ENCODE measurements at regions not wholly inside any gene's neighbourhood (a gene's known extent, or its start where the extent isn't known, plus 50 kb on each side); places are given as distances from the start of the nearest gene placed in this dataset.
"Not testable (repeated sequence)": the region's sequence is repeated elsewhere in the genome, so short reads cannot be mapped to it uniquely, and the experiment has no call there.

DNA sequence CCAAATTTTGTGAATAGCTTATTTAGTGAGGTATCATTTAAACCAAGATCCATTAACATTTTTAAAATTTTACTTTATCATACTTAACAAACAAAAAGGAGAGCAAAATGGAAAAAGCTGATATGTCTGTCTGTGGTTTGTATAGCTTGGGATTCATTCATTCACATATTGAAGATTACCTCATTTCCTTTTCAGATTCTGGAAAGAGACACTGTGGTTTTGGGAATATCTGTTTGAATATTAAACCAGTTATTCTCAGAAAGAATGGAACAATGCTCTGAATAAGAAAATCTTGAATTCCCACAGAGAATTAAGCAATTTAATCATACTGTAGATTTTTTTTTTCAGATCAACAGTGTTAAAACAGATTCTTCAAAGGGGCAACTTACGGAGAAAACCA lies 93.8 kb upstream of the PRDX6 start:
- TF ChIP-seq, protein P1, sequence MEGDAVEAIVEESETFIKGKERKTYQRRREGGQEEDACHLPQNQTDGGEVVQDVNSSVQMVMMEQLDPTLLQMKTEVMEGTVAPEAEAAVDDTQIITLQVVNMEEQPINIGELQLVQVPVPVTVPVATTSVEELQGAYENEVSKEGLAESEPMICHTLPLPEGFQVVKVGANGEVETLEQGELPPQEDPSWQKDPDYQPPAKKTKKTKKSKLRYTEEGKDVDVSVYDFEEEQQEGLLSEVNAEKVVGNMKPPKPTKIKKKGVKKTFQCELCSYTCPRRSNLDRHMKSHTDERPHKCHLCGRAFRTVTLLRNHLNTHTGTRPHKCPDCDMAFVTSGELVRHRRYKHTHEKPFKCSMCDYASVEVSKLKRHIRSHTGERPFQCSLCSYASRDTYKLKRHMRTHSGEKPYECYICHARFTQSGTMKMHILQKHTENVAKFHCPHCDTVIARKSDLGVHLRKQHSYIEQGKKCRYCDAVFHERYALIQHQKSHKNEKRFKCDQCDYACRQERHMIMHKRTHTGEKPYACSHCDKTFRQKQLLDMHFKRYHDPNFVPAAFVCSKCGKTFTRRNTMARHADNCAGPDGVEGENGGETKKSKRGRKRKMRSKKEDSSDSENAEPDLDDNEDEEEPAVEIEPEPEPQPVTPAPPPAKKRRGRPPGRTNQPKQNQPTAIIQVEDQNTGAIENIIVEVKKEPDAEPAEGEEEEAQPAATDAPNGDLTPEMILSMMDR (IDR thresholded peaks at IDR 0.05; ENCODE audit: low read depth, low read length), result no peak
- no peaks in the 10 kb centered on the region for H3K27me3 ChIP-seq (ENCODE audit: control insufficient read depth, insufficient read depth, low read length)
- ChIA-PET POLR2A (no interaction called here), CTCF (interaction anchor here (1.1 kb wide), 1 partner anchor 46 kb away, joined by 3 read pairs; no protein-coding TSS in a partner anchor)
- no peak overlapping the region for H3K27ac ChIP-seq (ENCODE audit: low read depth, low read length)
- H3K9me3 ChIP-seq (ENCODE audit: control insufficient read depth, insufficient read depth, low read length), result no peaks in the 10 kb centered on the region
- H3K4me3 ChIP-seq (ENCODE audit: low read depth, low read length), result no peak overlapping the region
- DNase-seq (ENCODE audit: low read depth, low spot score), result no peak

DNA sequence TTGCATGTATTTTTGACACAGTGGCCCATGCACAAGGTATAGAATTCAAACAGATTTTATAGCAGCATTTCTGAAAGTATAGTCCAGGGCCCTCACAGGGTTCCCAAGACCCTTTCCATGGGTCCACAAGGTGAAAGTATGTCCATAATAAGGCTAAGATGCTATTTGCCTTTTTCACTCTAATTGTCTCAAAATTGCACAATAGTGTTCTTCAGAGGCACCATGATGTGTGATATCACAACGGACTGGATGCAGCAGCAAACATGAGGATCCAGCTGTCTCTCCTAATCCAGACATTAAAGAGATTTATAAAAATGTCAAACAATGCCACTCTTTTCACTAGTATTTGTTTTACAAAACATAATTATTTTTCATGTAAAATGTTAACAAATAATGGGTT lies 88.8 kb upstream of the PRDX6 start:
- Histone ChIP-seq H3K27me3 (ENCODE audit: control insufficient read depth, insufficient read depth, low read length) (no peaks in the 10 kb centered on the region), H3K4me3 (ENCODE audit: low read depth, low read length) (no peak overlapping the region), H3K27ac (ENCODE audit: low read depth, low read length) (no peak overlapping the region), H3K9me3 (ENCODE audit: control insufficient read depth, insufficient read depth, low read length) (no peaks in the 10 kb centered on the region)
- ChIA-PET CTCF (no interaction called here), POLR2A (no interaction called here)
- TF ChIP-seq, protein P1 (IDR thresholded peaks at IDR 0.05; ENCODE audit: low read depth, low read length), result no peak
- no peak for DNase-seq (ENCODE audit: low read depth, low spot score)

DNA sequence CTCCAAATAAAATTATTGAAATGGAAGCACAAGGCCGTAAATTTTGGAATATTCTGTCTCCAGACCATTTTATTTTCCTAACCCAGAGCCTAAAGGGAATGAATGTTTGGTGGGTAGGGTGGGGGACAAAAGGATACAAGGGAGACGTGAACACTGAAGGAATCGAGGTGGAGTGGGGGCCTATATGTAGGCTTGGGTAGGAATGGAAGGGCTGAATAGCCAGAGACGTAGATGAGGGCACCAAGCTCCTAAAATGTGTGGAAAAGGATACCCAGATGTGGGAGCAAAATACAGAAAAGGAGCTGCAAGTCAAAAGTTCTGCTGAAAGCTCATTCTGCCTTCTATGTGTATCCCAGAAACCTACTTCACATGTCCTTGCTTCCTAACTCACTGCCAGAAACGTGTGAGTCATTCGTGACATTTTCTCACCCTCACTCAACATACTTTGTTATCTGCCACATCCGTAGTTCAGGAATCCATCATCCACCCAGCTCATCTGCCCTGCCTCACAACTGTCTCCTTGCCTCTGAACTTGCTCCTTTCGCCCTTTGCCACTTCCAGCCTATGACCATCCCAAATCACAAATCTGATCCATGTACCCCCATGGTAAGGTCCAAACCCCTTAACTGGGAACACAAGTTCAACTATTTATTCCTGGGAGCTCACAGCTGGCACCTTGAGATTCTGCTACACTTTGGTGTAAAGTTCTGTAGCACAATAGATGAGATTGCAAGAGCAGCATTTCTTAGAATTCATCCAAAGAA lies 84.1 kb upstream of the PRDX6 start:
- ChIA-PET POLR2A (interaction anchor here (0.9 kb wide), 1 partner anchor 17 kb away, joined by 3 read pairs; no protein-coding TSS in a partner anchor), CTCF (interaction anchor here (0.6 to 1.4 kb wide), 3 partner anchors 36 to 650 kb away, joined by 3 to 4 read pairs (median 4); no protein-coding TSS in a partner anchor)
- TF ChIP-seq, protein P1 (IDR thresholded peaks at IDR 0.05; ENCODE audit: low read depth, low read length), result no peak
- Histone ChIP-seq H3K4me3 (ENCODE audit: low read depth, low read length) (no peak overlapping the region), H3K9me3 (ENCODE audit: control insufficient read depth, insufficient read depth, low read length) (no peaks in the 10 kb centered on the region), H3K27ac (ENCODE audit: low read depth, low read length) (peak overlapping the region; percentile 23), H3K27me3 (ENCODE audit: control insufficient read depth, insufficient read depth, low read length) (no peaks in the 10 kb centered on the region)
- DNase-seq (ENCODE audit: low read depth, low spot score), result peak; percentile 39

DNA sequence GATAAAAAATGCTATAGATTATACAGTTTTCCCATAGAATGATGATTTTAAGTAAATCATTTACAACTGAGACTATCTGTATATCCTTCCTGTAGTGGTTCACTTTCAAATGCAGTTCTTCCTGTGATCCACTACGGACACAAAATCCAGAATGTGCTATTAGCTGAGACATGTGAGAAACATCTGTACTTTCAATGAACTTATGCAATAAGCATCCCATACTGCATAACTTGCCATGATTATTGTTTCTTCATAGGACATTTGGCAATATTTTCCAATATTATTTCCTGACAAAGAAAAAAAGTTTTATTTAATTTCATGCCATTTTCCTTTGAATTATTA lies 83.5 kb upstream of the PRDX6 start:
- no peaks in the 10 kb centered on the region for H3K9me3 ChIP-seq (ENCODE audit: control insufficient read depth, insufficient read depth, low read length)
- no peaks in the 10 kb centered on the region for H3K27me3 ChIP-seq (ENCODE audit: control insufficient read depth, insufficient read depth, low read length)
- peak; percentile 37 for DNase-seq (ENCODE audit: low read depth, low spot score)
- no peak overlapping the region for H3K4me3 ChIP-seq (ENCODE audit: low read depth, low read length)
- POLR2A ChIA-PET, result no interaction called here
- H3K27ac ChIP-seq (ENCODE audit: low read depth, low read length), result no peak overlapping the region
- TF ChIP-seq, protein P1 (IDR thresholded peaks at IDR 0.05; ENCODE audit: low read depth, low read length), result no peak
- CTCF ChIA-PET, result interaction anchor here (0.6 to 1.4 kb wide), 3 partner anchors 18 to 649 kb away, joined by 3 to 4 read pairs (median 4); no protein-coding TSS in a partner anchor

DNA sequence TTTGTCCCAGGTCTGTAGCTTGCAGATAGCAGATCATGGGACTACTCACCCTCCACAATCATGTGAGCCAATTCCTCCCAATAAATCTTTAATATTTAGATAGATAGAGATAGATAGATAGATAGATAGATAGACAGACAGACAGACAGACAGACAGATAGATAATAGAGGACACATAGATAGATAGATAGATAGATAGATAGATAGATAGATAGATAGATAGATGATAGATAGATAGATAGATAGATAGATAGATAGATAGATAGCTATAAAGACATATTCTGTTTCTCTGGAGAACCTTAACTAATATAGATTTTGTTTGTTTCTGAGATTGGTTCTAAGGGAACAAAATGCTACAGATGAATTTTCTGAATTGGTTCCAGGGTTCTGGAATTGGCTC lies 82.3 kb upstream of the PRDX6 start:
- H3K27me3 ChIP-seq (ENCODE audit: control insufficient read depth, insufficient read depth, low read length); H3K27ac ChIP-seq (ENCODE audit: low read depth, low read length); POLR2A ChIA-PET; H3K9me3 ChIP-seq (ENCODE audit: control insufficient read depth, insufficient read depth, low read length); H3K4me3 ChIP-seq (ENCODE audit: low read depth, low read length); DNase-seq (ENCODE audit: low read depth, low spot score): not testable (repeated sequence)
- CTCF ChIA-PET, result interaction anchor here (0.5 kb wide), 1 partner anchor 17 kb away, joined by 3 read pairs; no protein-coding TSS in a partner anchor
